GM21825 (cell line): ENCODE measurements at regions not wholly inside any gene's neighbourhood (a gene's known extent, or its start where the extent isn't known, plus 50 kb on each side); places are given as distances from the start of the nearest gene placed in this dataset.
"Not testable (repeated sequence)": the region's sequence is repeated elsewhere in the genome, so short reads cannot be mapped to it uniquely, and the experiment has no call there.

Source experiments
- ATAC-seq: cut with Tn5 transposase; IDR thresholded peaks from one replicate; pipeline ENCODE4 v1.9.1; 2021; ENCODE audit warnings: mild to moderate bottlenecking, moderate library complexity; ENCODE audit not compliant: unreplicated experiment

DNA sequence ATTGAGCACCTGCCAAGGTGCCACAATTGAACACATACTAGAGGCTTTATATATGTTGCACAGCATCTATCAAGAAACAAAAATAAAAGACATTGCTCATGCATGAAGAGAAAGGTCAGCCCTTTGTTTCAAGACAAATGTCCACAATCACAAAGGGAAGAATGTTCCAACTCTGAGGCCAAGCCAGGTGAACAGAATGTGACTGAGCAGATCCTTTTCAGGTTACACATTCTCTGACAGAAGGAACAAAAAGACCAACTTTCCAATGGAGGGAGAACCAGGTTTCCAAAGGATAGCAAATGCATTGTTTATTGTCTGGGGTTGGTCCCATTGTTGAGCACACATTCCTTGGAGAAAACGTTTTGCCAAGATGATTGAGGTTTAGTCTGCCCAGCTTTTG lies 50.2 kb upstream of the FAM174B start:
- ATAC-seq, result no peak

DNA sequence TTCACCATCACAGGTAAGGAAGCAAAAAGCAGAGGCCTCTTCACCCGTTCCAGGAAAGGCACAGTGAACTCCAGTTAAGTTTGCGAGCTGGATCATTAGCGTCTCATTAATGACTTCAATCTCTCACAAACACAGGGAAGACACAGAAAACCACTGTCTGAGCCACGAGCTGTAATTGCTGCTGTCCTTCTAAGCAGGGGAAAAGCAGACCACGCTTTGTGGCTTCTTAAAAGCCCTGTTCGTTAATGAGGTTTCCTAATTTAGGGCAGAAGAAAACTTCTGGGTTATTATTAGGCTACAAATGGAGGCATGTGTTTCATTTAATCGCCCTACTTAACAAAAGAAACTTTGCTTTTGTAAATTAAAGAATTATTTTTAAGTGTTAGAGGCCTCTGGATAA lies 50.6 kb upstream of the FAM174B start:
- ATAC-seq, result no peak

DNA sequence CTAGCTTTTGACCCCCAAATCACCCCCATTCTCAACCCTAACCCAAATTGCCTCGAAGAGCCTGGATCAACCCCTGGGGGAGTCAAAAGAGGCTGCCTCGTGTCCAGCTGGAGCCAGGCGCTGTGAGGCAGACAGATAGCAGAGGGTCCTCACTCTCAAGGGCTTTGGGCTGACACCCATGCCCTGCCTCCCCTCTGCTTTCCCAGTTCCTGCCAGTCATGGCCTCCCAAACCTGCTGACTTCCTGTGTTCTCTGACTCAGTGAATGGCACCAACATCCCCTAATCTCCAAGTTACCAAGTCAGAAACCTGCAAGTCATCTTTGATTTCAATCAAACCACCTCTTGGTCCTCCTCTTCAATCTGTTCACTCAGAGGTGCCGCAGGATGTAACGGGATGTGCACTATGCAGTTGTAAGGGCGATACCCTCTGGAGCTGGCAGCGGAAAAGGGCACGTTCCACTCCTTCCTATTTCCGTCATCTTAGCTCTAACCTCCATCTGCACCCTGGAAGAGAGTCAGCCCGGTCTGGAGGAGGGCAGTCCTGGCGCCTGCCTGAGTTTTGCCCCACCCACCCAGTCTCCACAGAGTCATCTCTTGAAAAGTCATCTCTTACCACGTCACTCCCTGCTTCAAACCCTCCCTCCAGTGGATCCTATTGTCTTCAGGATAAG lies 52.4 kb upstream of the FAM174B start:
- ATAC-seq, result no peak

DNA sequence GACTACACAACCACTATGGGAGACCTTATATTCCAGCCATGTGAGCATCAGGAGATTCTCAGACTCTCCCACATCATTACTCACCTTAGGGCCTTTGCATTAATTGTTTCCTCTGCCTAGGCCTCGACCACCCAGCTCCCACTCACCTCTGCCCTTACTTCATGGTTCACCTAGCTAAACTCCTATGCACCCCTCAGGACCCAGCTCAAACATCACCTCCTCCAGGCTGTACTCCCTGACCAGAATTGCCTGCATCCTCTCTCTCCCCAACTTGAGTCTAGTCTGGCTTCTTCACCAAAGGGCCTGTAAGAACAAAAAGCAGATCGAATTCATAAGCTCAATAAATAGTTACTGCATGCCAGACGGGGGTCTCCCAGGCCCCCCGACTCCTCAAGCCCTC lies 53.1 kb upstream of the FAM174B start:
- ATAC-seq, result no peak

DNA sequence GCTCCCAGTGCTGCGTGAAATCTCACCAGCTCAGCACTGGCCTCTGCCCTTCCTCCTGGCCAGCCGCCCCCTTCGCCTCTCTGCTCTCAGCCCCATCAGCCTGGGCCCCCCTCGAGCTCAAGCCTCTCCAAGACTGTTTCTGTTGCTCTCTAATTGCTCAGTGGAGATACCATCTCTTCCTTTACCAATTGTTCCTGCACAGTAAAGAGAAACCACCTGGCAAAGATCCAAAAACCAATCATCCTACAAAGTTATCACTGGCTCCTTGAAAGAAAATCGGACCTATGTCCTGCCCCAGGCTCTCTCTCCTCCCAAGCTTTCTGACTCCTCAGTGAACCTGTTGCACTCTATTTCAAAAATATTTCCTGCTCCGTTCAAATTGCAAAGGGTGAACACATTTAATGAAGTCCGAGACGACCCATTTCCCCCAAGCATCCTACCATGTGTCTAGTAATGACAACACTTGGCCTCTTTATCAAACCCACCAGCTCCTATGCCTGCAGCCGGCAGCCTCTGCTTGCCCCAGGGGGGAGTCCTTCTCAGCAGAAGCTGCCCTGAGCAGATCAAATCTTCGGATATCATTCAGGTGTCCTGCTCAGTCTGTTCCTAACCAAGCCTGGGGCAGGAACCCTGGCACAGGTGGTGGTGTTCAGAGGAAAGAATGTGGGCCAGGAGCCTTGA lies 53.7 kb upstream of the FAM174B start:
- no peak for ATAC-seq

DNA sequence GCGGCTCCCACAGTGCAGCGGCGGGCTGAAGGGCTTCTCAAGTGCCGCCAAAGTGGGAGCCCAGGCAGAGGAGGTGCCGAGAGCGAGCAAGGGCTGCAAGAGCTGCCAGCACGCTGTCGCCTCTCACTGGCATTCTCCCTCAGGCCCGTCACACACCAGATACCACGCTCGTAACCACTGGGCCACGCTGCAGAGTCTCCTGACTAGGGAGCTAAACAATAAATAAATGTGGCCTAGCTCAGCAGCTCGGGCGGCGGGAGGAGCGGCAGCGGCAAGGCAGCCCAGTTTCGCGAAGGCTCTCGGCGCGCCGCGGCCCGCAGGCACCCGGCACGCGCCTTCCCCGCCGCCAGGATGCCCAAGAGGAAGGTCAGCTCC lies 55.9 kb upstream of the FAM174B start:
- ATAC-seq, result no peak

DNA sequence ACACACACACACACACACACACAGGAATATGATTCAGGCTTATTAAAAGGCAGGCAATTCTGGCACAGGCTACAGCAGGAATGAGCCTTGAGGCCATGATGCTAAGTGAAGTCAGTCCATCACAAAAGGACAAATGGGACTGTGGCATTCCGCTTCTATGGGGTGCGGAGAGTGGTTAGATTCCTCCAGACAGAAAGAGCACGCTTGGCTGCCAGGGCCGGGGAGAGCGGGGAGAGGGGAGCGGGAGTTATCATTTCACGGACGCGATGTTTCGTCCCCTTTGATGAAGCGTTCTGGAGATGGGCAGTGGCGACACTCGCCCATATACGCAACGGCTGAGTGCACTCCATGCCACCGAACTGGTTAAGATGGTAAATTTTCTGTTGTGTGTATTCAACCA lies 58.5 kb upstream of the FAM174B start:
- peak; percentile 13 for ATAC-seq

DNA sequence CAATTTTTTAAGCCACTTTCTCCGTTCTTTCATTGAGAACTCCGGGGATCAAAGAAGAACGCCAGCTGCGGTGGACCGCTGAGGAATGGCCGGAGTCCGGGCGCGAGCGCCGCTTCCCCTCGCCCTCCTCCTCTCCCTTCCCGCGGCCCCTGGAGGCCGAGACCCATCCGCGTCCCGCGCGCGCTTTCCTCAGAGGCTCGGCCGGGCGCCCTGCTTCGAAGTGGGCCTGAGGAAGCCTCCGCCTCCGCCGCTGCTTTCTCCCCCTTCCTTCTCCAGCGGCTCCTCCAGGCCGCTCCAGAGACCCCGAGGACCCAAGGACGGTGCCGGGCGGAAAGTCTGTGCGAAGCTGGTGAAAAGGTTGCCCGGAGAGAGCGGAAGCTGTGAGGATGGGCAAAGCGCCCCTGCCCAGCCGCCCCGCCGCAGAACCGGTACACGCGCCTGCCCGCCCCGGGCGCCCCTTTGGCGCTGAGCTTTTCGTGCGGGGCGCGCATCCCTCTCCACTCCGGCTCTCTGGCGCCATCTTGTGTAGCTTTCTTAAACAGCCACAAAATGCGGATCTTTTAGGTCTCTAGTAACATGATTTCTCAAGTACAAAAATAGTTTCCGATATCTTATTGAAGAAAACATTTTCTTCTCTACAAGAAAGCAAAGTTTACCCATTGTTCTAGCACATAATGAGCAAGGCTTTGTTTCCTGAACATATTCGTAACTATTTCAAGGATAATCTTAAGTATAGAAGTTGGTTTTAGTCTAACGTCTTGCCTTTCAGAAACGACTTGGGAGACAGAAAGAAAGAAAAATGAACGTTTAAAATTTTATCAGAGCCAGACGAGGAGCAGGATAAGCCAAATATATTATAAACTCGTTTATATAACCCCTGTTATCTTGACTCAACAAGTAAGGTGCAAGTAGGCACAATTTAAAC lies 59.2 kb upstream of the FAM174B start:
- peak; percentile 87 for ATAC-seq

DNA sequence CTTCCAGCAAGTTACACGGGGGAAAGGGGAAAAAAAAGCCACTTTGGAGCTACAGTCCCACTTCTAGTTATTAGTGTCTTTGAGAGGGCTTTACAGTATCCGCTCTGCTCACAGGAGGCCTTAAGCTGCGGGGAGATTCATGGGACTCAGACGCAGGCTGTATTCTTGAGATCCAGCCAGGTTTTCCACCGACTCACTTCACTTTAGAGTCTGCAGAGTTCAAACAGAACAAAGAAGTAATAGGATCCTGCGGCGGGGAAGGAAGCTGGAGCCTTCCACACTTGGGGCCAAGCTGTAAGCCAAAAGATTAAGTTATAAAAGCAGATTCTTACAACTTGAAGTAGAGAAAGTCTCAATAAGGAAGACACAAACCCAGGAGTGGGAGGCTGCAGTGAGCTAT lies 60.2 kb upstream of the FAM174B start:
- no peak for ATAC-seq

DNA sequence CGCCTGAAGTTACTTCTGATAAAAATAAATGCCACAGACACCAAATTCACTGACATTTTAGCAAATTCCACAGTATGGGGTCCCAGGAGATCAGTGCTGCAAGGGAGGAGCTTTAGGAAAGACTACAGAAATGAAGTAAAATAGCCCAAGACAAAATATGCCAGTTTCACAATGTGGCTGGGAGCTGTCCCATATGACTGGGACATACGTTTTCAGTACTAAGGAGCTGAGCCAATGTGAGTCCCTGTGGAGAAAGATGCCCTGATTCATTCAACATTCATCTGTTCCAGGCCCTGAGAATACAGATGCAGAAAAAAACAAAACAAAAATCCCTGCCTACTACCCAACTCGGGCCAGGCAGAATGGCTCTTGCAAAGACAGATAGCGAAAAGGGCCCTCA lies 63.4 kb upstream of the FAM174B start:
- no peak for ATAC-seq

DNA sequence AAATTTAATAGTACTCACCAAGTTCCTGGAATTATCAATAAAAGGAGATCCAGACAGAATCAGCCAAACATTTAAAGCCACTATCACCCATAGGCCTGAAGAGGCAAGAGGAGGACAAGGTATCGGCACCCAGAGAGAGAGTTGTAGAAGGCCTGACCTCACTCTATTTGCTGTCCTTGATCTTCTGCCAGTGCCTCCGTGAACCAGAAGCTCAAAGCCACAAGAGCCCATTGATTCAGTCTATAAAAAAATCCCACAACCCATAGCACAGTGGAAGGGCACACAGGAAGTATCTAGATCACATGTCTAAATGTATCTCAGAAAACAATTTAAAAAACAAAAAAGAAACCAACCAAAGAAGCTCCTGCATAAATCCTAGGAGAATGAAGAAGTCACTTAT lies 68.6 kb upstream of the FAM174B start:
- no peak for ATAC-seq

DNA sequence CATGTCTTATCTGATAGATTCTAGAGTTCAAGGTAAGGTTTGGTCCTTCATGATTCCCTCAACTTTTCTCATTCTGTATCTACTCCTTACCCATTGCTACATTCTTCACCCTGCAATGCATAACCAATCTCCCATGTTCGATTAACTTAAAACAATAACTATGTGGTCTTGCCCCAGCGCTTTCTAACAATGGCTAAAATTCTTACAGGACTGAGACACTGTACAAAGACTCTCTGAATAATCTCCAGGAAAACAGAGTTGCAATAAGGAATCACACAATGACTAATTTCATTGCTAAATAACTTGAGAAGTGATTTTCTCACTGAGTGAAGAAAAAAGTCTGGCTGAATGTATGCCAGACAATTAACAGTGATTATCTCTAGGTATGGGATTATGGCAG lies 69.6 kb upstream of the FAM174B start:
- ATAC-seq, result no peak

DNA sequence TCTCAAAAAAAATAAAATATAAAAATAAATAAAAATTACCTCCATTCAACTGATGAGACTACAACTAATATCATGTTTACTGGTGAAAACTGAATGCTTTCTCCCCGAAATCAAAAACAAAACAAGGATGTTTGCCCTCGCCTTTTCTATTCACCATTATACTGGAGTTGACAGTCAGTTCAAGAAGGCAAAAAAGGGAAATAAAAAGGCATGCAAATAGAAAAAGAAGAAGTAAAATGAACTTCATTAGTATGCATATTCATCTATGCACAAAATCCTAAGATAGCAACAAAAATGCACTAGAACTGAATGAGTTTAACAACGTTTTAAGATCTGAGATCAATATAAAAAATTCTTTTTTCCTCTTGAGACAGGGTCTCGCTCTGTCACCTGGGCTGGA lies 72.7 kb upstream of the FAM174B start:
- ATAC-seq, result no peak

DNA sequence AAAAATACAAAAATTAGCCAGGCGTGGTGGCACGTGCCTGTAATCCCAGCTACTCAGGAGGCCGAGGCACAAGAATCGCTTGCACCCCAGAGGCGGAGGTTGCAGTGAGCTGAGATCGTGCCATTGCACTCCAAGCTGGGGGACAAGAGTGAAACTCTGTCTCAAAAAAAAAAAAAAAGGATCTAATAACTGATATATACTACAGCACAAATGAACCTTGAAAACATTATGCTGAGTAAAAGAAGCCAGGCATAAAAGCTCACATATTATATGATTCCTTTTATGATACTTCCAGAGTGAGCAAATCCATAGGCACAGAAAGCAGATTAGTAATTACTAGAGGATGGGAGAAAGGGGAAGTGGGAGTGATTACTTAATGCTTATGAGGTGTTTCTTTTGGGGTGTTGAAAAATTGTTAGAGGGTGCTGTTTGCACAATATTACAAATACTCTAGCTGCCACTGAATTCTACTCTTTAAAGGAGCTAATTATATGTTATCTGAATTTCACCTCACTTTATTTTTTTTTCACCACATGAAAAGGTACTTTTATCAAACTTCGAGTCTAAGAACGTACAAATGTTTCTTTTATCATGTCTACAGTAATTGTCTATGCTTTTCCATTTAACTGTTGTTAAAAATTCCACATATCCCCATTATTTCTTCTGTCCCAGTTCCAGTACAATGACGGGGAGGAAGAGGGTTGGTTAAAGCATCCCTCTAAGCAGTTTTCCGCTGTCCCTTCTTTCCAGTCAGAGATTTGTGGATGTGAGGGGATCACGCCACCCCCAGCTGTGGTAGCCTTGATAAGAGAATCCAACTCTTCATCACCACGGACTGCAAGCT lies 77.7 kb upstream of the FAM174B start:
- no peak for ATAC-seq

DNA sequence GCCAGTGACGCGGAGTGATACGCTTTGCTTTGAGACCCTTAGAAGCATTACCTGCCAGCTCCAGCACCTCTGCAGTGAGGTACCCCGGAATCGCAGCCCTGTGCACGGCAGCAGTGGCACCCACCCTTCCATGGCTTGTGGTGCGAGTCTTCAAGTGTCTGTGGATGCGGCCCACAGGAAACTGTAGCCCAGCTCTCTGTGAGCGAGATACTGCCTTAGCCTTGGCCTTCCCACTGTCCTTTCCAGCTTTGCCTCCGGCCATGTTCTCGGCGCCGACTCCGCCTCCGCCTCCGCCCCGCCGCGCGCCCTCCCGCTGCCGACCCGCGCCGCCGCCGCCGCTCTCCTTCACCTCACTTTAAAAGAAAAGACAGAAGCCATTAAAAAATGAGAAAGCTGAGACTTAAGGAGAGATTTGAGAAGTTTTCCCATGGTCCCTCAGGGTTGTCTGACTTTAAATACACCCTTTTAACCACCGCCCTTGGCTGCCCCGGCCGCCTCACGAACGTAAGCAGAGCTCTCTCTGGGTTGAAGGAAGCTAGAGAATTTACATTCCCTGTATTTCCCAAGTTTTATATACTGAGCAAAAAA lies 78.5 kb upstream of the FAM174B start:
- ATAC-seq, result no peak

DNA sequence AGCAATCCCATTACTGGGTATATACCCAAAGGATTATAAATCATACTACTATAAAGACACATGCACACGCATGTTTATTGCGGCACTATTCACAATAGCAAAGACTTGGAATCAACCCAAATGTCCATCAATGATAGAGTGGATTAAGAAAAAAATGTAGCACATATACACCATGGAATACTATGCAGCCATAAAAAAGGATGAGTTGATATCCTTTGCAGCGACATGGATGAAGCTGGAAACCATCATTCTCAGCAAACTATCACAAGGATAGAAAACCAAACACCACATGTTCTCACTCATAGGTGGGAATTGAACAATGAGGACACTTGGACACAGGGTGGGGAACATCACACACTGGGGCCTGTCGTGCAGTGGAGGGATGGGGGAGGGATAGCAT lies 83.7 kb upstream of the FAM174B start:
- ATAC-seq, result not testable (repeated sequence)

DNA sequence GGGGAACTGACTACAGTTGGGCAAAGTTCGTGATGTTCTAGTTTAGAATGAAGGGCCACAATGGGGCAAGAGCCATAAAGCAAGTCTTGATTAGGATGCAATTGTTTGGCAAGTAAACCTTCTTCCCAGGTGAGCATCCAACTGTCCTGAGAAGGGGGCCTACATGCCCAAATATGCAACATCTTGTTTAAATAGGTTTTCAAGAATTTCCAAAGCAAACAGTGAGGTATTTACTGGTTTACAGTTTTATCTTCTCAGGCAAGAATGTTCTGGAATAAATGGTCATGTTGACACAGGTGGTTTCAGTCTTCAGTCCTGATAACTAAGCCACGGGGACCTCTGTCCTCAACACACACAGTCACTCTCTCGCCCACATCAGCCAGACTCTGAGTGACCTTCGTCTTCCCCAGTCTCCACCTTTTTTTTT lies 90.3 kb upstream of the FAM174B start:
- no peak for ATAC-seq

DNA sequence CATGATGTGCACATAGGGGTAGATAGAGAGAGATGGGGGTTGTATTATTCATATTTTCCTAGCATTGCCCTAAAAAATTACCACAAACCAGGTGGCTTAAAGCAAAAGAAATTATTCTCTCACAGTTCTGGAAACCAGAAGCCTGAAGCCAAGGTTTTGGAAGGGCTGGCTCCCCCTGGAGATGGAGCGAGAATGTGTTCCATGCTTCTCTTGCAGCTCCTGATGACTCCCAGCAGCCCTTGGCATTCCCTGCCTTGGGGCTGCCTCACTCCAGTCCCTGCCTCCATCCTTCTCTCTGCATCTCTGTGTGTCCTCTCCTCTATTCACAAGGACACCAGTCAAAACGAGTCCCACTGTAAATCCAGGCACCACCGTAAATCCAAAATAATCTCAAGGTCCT lies 91.5 kb upstream of the FAM174B start:
- no peak for ATAC-seq

DNA sequence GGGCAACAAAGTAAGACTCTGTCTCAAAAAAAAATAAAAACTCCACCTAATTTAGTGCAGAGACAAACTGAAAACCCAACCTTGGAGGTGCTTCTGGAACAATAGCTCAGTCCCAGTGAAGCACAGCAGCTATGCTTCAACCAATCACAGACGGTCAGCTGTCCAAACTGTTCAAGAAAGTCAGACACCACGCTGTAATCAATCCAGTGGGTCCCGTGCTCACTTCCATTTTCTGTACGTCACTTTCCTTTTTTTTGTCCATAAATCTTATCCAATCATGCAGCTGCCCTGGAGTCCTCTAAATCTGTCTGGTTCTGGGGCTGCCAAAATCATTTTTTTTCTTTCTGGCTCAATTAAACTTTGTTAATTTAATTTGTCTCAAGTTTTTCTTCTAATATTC lies 93.6 kb upstream of the FAM174B start:
- no peak for ATAC-seq

DNA sequence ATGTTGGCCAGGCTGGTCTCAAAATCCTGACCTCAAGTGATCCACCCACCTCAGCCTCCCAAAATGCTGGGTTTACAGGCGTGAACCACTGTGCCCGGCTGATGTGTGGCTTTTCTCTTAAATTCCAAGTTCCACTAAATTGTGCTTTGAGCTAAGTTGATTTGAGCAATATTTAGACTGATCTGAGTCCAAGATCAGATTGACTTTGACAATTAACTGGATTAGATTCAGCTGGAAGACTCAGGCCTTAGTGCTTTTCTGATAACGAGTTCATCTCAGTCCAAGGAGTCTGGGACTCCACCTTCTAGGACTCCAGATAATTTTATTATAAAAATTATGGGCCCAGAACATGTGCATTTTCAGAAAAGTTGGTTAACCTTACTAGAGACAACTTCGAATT lies 94.4 kb upstream of the FAM174B start:
- ATAC-seq, result no peak

DNA sequence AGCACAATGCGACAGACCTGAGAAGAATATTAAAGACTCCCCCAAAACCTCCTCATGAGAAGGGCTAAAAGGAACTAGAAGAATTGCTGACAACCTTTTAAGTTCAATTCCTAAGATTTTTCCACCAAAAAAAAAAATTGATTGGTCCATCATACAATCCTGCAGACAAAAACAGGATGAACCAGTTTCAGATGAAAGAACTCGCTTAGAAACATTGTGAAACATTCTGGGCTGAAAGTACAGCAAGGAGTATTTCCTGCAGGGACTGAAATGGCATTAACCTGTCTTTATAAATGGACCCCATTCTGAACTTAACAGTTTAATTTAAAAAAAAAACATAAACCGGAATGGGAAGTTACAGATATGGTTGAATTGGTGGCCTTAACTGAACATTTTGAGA lies 96.0 kb upstream of the FAM174B start:
- no peak for ATAC-seq
